ENCODE measurements at regions not wholly inside any gene's neighbourhood (a gene's known extent, or its start where the extent isn't known, plus 50 kb on each side); places are given as distances from the start of the nearest gene placed in this dataset.

- Histone ChIP-seq H3K9ac (ENCODE audit: low read length) (no peak overlapping the region), H4K20me1 (ENCODE audit: insufficient read depth, low read length) (no peaks in the 10 kb centered on the region), H3K27ac (ENCODE audit: low read length) (no peak overlapping the region), H2AFZ (ENCODE audit: low read length) (no peak overlapping the region), H3K79me2 (ENCODE audit: low read length) (no peaks in the 10 kb centered on the region), H3K9me2 (replicated peaks; ENCODE audit: insufficient read depth, low read length) (no peaks in the 10 kb centered on the region), H3K36me3 (replicated peaks; ENCODE audit: insufficient read depth, low read length) (no peaks in the 10 kb centered on the region), H3K27me3 (replicated peaks; ENCODE audit: insufficient read depth, low read length) (no peaks in the 10 kb centered on the region), H3K9me3 (replicated peaks; ENCODE audit: insufficient read depth, low read length) (no peaks in the 10 kb centered on the region), H3K4me2 (ENCODE audit: low read depth, low read length) (no peak overlapping the region), H3K4me3 (ENCODE audit: low read length) (no peak overlapping the region), H3F3A (ENCODE audit: insufficient read depth, low read length) (no peaks in the 10 kb centered on the region), H3K4me1 (ENCODE audit: low read length) (peaks cover 4% of the 10 kb centered on the region; the same call in 1 of the 2 replicates)
- TF ChIP-seq CTCF (IDR thresholded peaks at IDR 0.05; ENCODE audit: low read length) = no peak
- DNase-seq = no peak
Observed at GRCh38 chr5:44974813-44975212, 166.1 kb downstream of the MRPS30 start.

- Histone ChIP-seq H3K9me3 (replicated peaks; ENCODE audit: insufficient read depth, low read length) (no peaks in the 10 kb centered on the region), H3K79me2 (ENCODE audit: low read length) (no peaks in the 10 kb centered on the region)
Observed at GRCh38 chr5:44981708-44982107, 173.0 kb downstream of the MRPS30 start.

GRCh38 chr5:44983006-44983405, 174.3 kb downstream of the MRPS30 start:
- H3K4me1 ChIP-seq (ENCODE audit: low read length) = no peaks in the 10 kb centered on the region
- no peak overlapping the region for H3K27ac ChIP-seq (ENCODE audit: low read length)
- no peaks in the 10 kb centered on the region for H3K36me3 ChIP-seq (replicated peaks; ENCODE audit: insufficient read depth, low read length)
- H4K20me1 ChIP-seq (ENCODE audit: insufficient read depth, low read length) = no peaks in the 10 kb centered on the region
- H3F3A ChIP-seq (ENCODE audit: insufficient read depth, low read length) = no peaks in the 10 kb centered on the region
- H3K27me3 ChIP-seq (replicated peaks; ENCODE audit: insufficient read depth, low read length) = no peaks in the 10 kb centered on the region
- no peak overlapping the region for H2AFZ ChIP-seq (ENCODE audit: low read length)
- TF ChIP-seq EZH2phosphoT487 (IDR thresholded peaks at IDR 0.05; ENCODE audit: low read length) = no peak
- TF ChIP-seq CTCF (IDR thresholded peaks at IDR 0.05; ENCODE audit: low read length) = no peak
- TF ChIP-seq EZH2 (optimal IDR thresholded peaks at IDR 0.05; ENCODE audit: low read depth, low read length) = no peak
- no peaks in the 10 kb centered on the region for H3K9me2 ChIP-seq (replicated peaks; ENCODE audit: insufficient read depth, low read length)
- no peak for DNase-seq
- H3K79me2 ChIP-seq (ENCODE audit: low read length) = no peaks in the 10 kb centered on the region
- H3K4me2 ChIP-seq (ENCODE audit: low read depth, low read length) = no peak overlapping the region
- H3K9ac ChIP-seq (ENCODE audit: low read length) = no peak overlapping the region
- H3K4me3 ChIP-seq (ENCODE audit: low read length) = no peak overlapping the region
- H3K9me3 ChIP-seq (replicated peaks; ENCODE audit: insufficient read depth, low read length) = no peaks in the 10 kb centered on the region

More at GRCh38 chr5:44981708-44982107, 173.0 kb downstream of the MRPS30 start:
- no peaks in the 10 kb centered on the region for H4K20me1 ChIP-seq (ENCODE audit: insufficient read depth, low read length)
- H3K4me1 ChIP-seq (ENCODE audit: low read length) = no peaks in the 10 kb centered on the region
- no peak overlapping the region for H2AFZ ChIP-seq (ENCODE audit: low read length)
- no peak overlapping the region for H3K4me2 ChIP-seq (ENCODE audit: low read depth, low read length)
- no peak overlapping the region for H3K4me3 ChIP-seq (ENCODE audit: low read length)
- DNase-seq = no peak
- TF ChIP-seq EZH2phosphoT487 (IDR thresholded peaks at IDR 0.05; ENCODE audit: low read length) (no peak), EZH2 (optimal IDR thresholded peaks at IDR 0.05; ENCODE audit: low read depth, low read length) (no peak), CTCF (IDR thresholded peaks at IDR 0.05; ENCODE audit: low read length) (no peak)
- no peaks in the 10 kb centered on the region for H3K36me3 ChIP-seq (replicated peaks; ENCODE audit: insufficient read depth, low read length)
- no peak overlapping the region for H3K27ac ChIP-seq (ENCODE audit: low read length)
- H3F3A ChIP-seq (ENCODE audit: insufficient read depth, low read length) = no peaks in the 10 kb centered on the region
- no peaks in the 10 kb centered on the region for H3K27me3 ChIP-seq (replicated peaks; ENCODE audit: insufficient read depth, low read length)
- H3K9ac ChIP-seq (ENCODE audit: low read length) = no peak overlapping the region
- no peaks in the 10 kb centered on the region for H3K9me2 ChIP-seq (replicated peaks; ENCODE audit: insufficient read depth, low read length)

Data from MM.1S (cell line).